Spleen (tissue), 11 donors: ENCODE measurements at regions not wholly inside any gene's neighbourhood (a gene's known extent, or its start where the extent isn't known, plus 50 kb on each side); places are given as distances from the start of the nearest gene placed in this dataset.

ENCODE experiments used
- DNase-seq: peaks from one replicate; pipeline ENCODE4 v3.0.0-alpha.2; 2020
- H3K27ac ChIP-seq, 8 donors: fragments of 200-600 bp; sonication (generic) in 7 of 8; 1 replicate in 4 of 8; 2 replicates in 4 of 8; pipeline versions ENCODE4 v1.5.0 to v1.8.0; 2016 to 2021; ENCODE audit warnings: inconsistent platforms in 4 of 8, mild to moderate bottlenecking in 4 of 8, moderate library complexity in 1 of 8
- H3K27me3 ChIP-seq, 7 donors: fragments of 200-600 bp; sonication (generic) in 6 of 7; replicated peaks in 1 of 7; 1 replicate in 4 of 7; 2 replicates in 3 of 7; pipeline versions ENCODE4 v1.5.0 to v1.8.0; 2016 to 2021; ENCODE audit warnings: inconsistent platforms in 3 of 7, mild to moderate bottlenecking in 1 of 7
- H3K36me3 ChIP-seq, 6 donors: fragments of 200-600 bp; sonication (generic) in 5 of 6; 1 replicate in 4 of 6; 2 replicates in 2 of 6; pipeline versions ENCODE4 v1.5.0 to v1.8.0; 2016 to 2021; ENCODE audit warnings: inconsistent platforms in 2 of 6
- H3K4me1 ChIP-seq, 6 donors: fragments of 200-600 bp; sonication (generic) in 5 of 6; 1 replicate in 3 of 6; 2 replicates in 3 of 6; pipeline versions ENCODE4 v1.5.0 to v1.8.0; 2016 to 2021; ENCODE audit warnings: inconsistent platforms in 3 of 6
- H3K4me3 ChIP-seq, 8 donors: fragments of 200-600 bp; sonication (generic) in 7 of 8; 1 replicate in 4 of 8; 2 replicates in 4 of 8; pipeline versions ENCODE4 v1.5.0 to v1.8.0; 2016 to 2021; ENCODE audit warnings: inconsistent platforms in 4 of 8, mild to moderate bottlenecking in 4 of 8, moderate library complexity in 2 of 8
- H3K9me3 ChIP-seq, 8 donors: fragments of 200-600 bp; sonication (generic) in 7 of 8; 1 replicate in 4 of 8; 2 replicates in 4 of 8; pipeline versions ENCODE4 v1.5.0 to v1.8.0; 2016 to 2021; ENCODE audit warnings: inconsistent platforms in 4 of 8
- CTCF ChIP-seq, 11 experiments: fragments of 200-600 bp in 7 of 11; fragments of 450-650 bp in 4 of 11; sonication (generic) in 4 of 11; IDR thresholded peaks in 8 of 11; conservative IDR thresholded peaks in 3 of 11; 1 replicate in 7 of 11; 2 replicates in 4 of 11; pipeline versions ENCODE4 v1.4.0 to v1.8.0; 2016 to 2021; ENCODE audit warnings: antibody characterized with exemption in 11 of 11, inconsistent platforms in 4 of 11, mild to moderate bottlenecking in 1 of 11
- POLR2A ChIP-seq, 3 donors: fragments of 450-650 bp; IDR thresholded peaks; one replicate each; pipeline ENCODE4 v1.5.1; 2017; ENCODE audit warnings: antibody characterized with exemption in 3 of 3, mild to moderate bottlenecking in 1 of 3
- POLR2AphosphoS5 ChIP-seq, 3 donors: sonication (generic); formaldehyde crosslinking; IDR thresholded peaks; one replicate each; pipeline ENCODE4 v1.5.1; 2017; ENCODE audit warnings: antibody characterized with exemption in 3 of 3
- WGBS, 5 donors: extraction: QIAGEN DNeasy Blood & Tissue Kit in 3 of 5; methylation state at CpG; one replicate each; pipeline versions ENCODE4 v1.1.5 to v1.1.7; 2013 to 2018; 5-methylcytosine and 5-hydroxymethylcytosine counted together
- intact Hi-C: fragments of 100-400 bp; cut with DNase I; formaldehyde crosslinking; loops from one replicate; pipeline ENCODE4 v1.15.0; 2023; ENCODE audit warnings: low total_unique reads
- donor health status: healthy with polysubstance abuse.
- donor health status: DM: no; HTN: no; CAD: no; lungs with moderate emphysema.
- donor health status: DM: no; HTN: no; CAD: no.
- donor health status: Bipolar disorder and iron deficiency.
- donor health status: healthy.
- donor health status: DM: no; HTN: no; CAD: no.
- donor health status: DM: yes; HTN: yes; CAD: no.

GRCh38 chr4:68734095-68734494 lies 63.6 kb upstream of the UGT2B15 start:
- no peak for DNase-seq
- H3K36me3 ChIP-seq = no peaks in the 10 kb centered on the region
- no peaks in the 10 kb centered on the region for H3K4me1 ChIP-seq
- 50 to 92% (median 74%) methylated on average over 1 of the region's 1 CpG for WGBS, 5 donors
- intact Hi-C loops = no loop called here
- H3K9me3 ChIP-seq = peaks cover 0 to 8% (median 0%) of the 10 kb centered on the region in 8 donors
- no peak overlapping the region for H3K27ac ChIP-seq
- H3K4me3 ChIP-seq = no peak overlapping the region
- TF ChIP-seq POLR2A (IDR thresholded peaks at IDR 0.05) (no peak), POLR2AphosphoS5 (IDR thresholded peaks at IDR 0.05) (no peak), CTCF (IDR thresholded peaks at IDR 0.05 in 8 of 11, conservative IDR thresholded peaks at IDR 0.05 in 3 of 11) (no peak)
- H3K27me3 ChIP-seq = no peaks in the 10 kb centered on the region

- TF ChIP-seq POLR2AphosphoS5 (IDR thresholded peaks at IDR 0.05) (no peak), POLR2A (IDR thresholded peaks at IDR 0.05) (no peak), CTCF (IDR thresholded peaks at IDR 0.05 in 8 of 11, conservative IDR thresholded peaks at IDR 0.05 in 3 of 11) (no peak)
- Histone ChIP-seq H3K9me3 (peaks cover 0 to 8% (median 0%) of the 10 kb centered on the region in 8 donors), H3K4me3 (no peak overlapping the region), H3K4me1 (no peaks in the 10 kb centered on the region), H3K27ac (no peak overlapping the region), H3K27me3 (no peaks in the 10 kb centered on the region), H3K36me3 (no peaks in the 10 kb centered on the region)
- WGBS, 5 donors = 33 to 48% (median 37%) methylated on average over 1 of the region's 1 CpG
- DNase-seq = no peak
- intact Hi-C loops = no loop called here
Observed at GRCh38 chr4:68735106-68735505, 64.7 kb upstream of the UGT2B15 start.

- Histone ChIP-seq H3K9me3 (peaks cover 0 to 4% (median 0%) of the 10 kb centered on the region in 8 donors), H3K4me1 (no peaks in the 10 kb centered on the region), H3K27ac (no peak overlapping the region), H3K27me3 (no peaks in the 10 kb centered on the region), H3K4me3 (no peak overlapping the region), H3K36me3 (no peaks in the 10 kb centered on the region)
- intact Hi-C loops = no loop called here
- 86 to 100% (median 94%) methylated on average over 1 of the region's 1 CpG for WGBS, 5 donors
- DNase-seq = no peak
- TF ChIP-seq CTCF (IDR thresholded peaks at IDR 0.05 in 8 of 11, conservative IDR thresholded peaks at IDR 0.05 in 3 of 11) = no peak
- no peak for TF ChIP-seq POLR2AphosphoS5 (IDR thresholded peaks at IDR 0.05)
Observed at GRCh38 chr4:68736813-68737212, 66.4 kb upstream of the UGT2B15 start.

- H3K36me3 ChIP-seq = no peaks in the 10 kb centered on the region
- H3K9me3 ChIP-seq = peaks cover 0 to 10% (median 4%) of the 10 kb centered on the region in 8 donors
- H3K27me3 ChIP-seq = no peaks in the 10 kb centered on the region
- H3K4me3 ChIP-seq = no peak overlapping the region
- H3K4me1 ChIP-seq = no peaks in the 10 kb centered on the region
- WGBS, 5 donors = 75 to 91% (median 82%) methylated on average over 2 of the region's 2 CpGs
- no peak for DNase-seq
- intact Hi-C loops = no loop called here
- TF ChIP-seq CTCF (IDR thresholded peaks at IDR 0.05 in 8 of 11, conservative IDR thresholded peaks at IDR 0.05 in 3 of 11) (no peak), POLR2AphosphoS5 (IDR thresholded peaks at IDR 0.05) (no peak), POLR2A (IDR thresholded peaks at IDR 0.05) (no peak)
- H3K27ac ChIP-seq = no peak overlapping the region
Observed at GRCh38 chr4:68738036-68738435, 67.6 kb upstream of the UGT2B15 start.
